Natural killer cell treated with Interleukin-12 subunit alpha and Interleukin-12 subunit beta and Interleukin-15 and Interleukin-18, amount 100 ng/mL, for 72 hours (primary cell): ENCODE measurements at regions not wholly inside any gene's neighbourhood (a gene's known extent, or its start where the extent isn't known, plus 50 kb on each side); places are given as distances from the start of the nearest gene placed in this dataset.
"Not testable (repeated sequence)": the region's sequence is repeated elsewhere in the genome, so short reads cannot be mapped to it uniquely, and the experiment has no call there.

Source experiments
- ATAC-seq, 2 donors: fragments of 150-1000 bp; cut with Tn5 transposase in 1 of 2; sonication (Bioruptor Pico), chemical (Tn5 transposase) in 1 of 2; 2 replicates each; pipeline ENCODE4 v1.10.0; 2021
- DNase-seq: peaks from one replicate; pipeline ENCODE4 v3.0.0; 2022; ENCODE audit warnings: low spot score
- H3K27ac Mint-ChIP-seq, 2 donors: 1 replicate in 1 of 2; 2 replicates in 1 of 2; pipeline ENCODE4 v1.8.0; 2022; ENCODE audit warnings: mixed read lengths in 2 of 2, mild to moderate bottlenecking in 1 of 2, moderate library complexity in 1 of 2
- H3K27me3 Mint-ChIP-seq, 2 donors: 1 replicate in 1 of 2; 2 replicates in 1 of 2; pipeline ENCODE4 v1.8.0; 2022; ENCODE audit warnings: mixed read lengths in 2 of 2
- H3K36me3 Mint-ChIP-seq: one replicate; pipeline ENCODE4 v1.8.0; 2022; ENCODE audit warnings: mixed read lengths
- H3K4me1 Mint-ChIP-seq, 2 donors: 1 replicate in 1 of 2; 2 replicates in 1 of 2; pipeline ENCODE4 v1.8.0; 2022; ENCODE audit warnings: low read depth in 2 of 2, mixed read lengths in 2 of 2, mild to moderate bottlenecking in 1 of 2
- H3K4me3 Mint-ChIP-seq: one replicate; pipeline ENCODE4 v1.8.0; 2022; ENCODE audit warnings: mixed read lengths
- H3K9me3 Mint-ChIP-seq: 2 replicates; pipeline ENCODE4 v1.8.0; 2022; ENCODE audit warnings: mixed read lengths

DNA sequence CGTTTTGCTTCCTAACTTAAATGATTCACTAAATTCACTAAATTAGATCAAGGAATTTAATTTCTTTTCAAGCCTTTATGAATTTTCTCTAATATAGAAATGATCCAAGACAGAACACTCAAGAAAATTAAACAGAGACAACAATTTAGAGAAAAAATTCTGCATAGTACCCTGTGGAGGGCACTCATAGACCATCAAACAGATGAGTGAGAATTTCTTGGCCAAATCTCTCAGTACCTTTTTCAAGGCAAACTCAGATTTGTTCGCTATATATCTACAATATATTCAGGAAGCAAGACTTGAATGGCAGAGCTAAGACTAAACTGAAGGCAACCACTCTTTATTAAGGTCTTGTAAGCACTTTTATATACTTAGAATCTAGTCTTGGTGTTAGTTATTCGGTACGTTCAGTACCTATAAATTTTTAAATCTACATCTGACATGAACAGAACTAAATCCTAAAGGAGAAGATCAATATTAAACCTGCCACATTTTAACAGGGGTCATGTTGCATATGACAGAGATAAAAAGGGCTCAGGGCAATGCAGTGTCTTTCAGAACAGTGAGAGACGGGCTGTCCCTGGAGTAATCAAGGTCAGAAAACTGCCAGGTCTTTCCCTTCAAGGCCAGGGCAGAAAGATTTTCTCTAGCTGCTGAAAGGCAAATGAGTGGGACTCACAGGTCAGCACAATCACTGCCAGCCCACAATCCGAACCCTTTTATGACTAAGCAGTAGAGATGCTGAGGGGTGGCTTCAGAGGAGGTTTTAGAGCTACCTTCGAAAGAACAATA is 118.8 kb upstream of the TMPRSS15 start:
- ATAC-seq (no peak), DNase-seq (no peak)
- Mint-ChIP-seq H3K4me1 (no peaks in the 10 kb centered on the region), H3K27ac (no peak overlapping the region), H3K9me3 (no peaks in the 10 kb centered on the region), H3K4me3 (no peak overlapping the region), H3K27me3 (no peaks in the 10 kb centered on the region), H3K36me3 (no peaks in the 10 kb centered on the region)

DNA sequence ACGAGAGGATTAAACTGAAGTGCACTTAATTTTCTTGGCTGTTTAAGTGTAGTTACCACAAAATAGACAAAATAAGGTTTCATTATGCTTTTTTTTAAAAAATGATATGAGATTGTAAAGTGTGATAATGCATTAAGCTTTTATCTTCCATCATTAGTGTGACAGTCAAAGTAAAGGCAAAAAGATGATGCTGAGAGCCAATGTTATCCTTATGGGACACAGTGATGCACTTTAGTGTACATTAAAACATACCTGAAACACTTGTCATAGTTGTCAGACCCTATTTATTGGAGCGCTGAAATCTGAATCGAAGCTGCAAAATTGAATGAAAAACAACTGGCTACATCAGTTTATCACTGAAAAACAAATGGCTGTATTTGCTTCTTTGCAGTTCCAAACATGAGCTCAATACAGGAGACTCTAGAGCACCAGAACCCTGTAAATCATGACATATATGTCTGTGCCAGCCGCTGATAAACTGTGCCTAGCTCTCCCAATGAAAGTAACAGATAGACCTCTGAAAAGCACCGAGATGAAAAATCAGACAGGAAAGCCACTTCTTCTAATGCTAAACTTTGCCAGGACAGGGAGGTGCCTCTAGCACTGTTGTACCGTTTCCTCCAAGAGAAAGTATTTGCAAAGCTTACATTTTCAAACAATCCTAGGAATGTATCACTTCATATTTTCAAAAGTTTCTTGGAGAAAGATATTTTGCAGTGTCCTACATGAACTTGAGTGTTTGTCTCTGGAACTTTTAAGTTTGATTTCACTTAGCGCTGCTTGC is 120.7 kb upstream of the TMPRSS15 start:
- no peaks in the 10 kb centered on the region for H3K36me3 Mint-ChIP-seq
- DNase-seq (no peak), ATAC-seq (no peak)
- no peaks in the 10 kb centered on the region for H3K9me3 Mint-ChIP-seq
- no peak overlapping the region for H3K4me3 Mint-ChIP-seq
- H3K4me1 Mint-ChIP-seq = no peaks in the 10 kb centered on the region
- H3K27ac Mint-ChIP-seq = no peak overlapping the region
- H3K27me3 Mint-ChIP-seq = no peaks in the 10 kb centered on the region

DNA sequence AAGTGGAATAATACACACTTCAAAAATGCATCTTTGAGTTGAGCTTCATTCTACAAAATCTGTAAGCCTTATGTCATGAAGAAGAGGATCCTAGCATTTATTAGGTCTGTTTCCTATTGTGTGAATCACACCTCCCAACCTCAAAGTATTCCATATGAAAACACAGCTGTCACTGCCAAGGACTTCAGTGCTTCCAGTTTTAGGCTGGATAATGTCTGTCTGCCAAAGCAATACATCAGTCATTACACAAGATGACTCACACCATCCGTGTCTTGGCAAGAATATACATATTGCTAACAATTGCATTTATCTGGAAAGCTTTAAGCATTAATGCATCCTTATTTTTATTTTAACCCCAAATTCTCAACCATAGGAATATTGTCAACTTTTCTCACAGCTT is 125.7 kb upstream of the TMPRSS15 start:
- Mint-ChIP-seq H3K36me3 (no peaks in the 10 kb centered on the region), H3K27me3 (no peaks in the 10 kb centered on the region), H3K4me3 (no peak overlapping the region), H3K4me1 (no peaks in the 10 kb centered on the region), H3K9me3 (no peaks in the 10 kb centered on the region), H3K27ac (no peak overlapping the region)
- no peak for ATAC-seq
- no peak for DNase-seq

DNA sequence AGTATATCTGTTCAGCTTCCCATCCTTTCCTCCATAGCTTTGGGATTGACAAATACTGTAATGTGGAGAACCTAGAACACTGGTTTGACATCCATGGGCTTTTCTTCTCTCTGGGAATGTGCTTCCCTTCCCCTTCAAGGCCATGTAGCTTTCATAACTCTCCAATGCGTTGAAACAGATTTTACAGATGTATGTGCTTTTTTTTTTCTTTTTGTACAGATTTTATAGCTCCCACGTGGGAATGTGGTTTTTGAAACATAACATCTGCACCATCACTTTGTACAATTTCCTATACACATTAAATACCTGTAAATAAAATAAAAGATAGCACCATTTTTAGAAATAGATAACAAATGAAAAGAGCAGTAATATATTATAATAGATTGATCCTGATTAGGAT is 138.5 kb upstream of the TMPRSS15 start:
- Mint-ChIP-seq H3K27me3 (no peaks in the 10 kb centered on the region), H3K4me3 (no peak overlapping the region), H3K36me3 (peaks cover 6% of the 10 kb centered on the region), H3K27ac (no peak overlapping the region), H3K4me1 (no peaks in the 10 kb centered on the region), H3K9me3 (peaks cover 18% of the 10 kb centered on the region)
- DNase-seq = no peak
- no peak for ATAC-seq

DNA sequence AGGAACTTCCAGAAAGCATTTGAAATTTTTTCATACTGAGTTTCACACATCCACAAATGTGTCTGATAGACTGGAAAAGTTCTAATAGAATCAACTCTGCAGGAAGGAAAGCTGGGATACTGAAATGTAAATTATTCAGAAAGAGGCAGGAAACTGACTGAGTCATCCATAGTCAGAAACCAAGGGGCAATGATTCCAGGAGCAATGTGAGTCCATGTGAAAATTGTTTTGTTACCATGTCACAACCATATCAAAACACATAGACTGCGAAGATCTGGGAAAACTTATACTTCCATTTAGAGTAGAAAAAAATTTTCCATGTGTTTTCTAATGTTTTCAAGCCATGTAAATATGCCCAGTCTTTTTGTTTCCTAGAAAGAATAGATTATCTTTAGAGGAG is 142.3 kb upstream of the TMPRSS15 start:
- DNase-seq (no peak), ATAC-seq (no peak)
- Mint-ChIP-seq H3K4me1 (no peaks in the 10 kb centered on the region), H3K27me3 (no peaks in the 10 kb centered on the region), H3K4me3 (no peak overlapping the region), H3K27ac (no peak overlapping the region), H3K36me3 (no peaks in the 10 kb centered on the region), H3K9me3 (peaks cover 9% of the 10 kb centered on the region)

DNA sequence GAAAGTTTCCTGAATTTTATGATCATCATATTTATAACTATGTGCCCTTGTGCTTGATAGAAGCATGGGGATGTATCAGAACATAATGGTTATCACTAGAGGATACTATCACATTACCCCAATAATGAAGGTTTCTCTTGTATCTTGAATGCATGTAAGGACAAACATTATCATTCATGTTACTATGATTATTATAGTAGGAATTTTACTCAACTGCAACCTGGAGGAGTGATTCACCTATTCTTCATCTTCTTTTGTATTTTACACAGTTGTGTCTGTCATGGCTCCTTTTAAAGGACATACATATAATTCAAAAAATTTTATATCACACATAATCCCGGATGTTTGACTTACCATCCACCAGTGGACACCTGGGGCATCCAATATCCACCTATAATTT is 143.8 kb upstream of the TMPRSS15 start:
- no peak for DNase-seq

DNA sequence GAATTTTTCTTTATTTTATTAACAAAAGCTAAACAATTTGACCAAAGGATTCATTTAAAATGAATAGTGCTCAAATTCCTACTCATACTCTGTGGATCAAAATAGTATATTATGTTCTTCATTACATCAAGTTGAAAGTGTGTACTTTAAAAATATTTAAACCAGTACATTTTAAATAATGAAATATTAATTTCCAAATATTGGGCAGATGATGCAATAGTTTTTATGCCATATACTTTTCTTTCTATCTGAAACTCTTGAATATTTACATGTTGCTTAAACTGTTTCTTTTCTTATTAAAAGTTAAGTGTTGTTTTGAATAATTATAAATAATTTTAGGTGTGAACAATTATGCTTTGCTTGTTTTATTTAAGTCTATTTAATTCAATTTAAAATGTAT is 144.7 kb upstream of the TMPRSS15 start:
- no peak for DNase-seq
- no peaks in the 10 kb centered on the region for H3K27me3 Mint-ChIP-seq
- no peak overlapping the region for H3K27ac Mint-ChIP-seq
- no peak for ATAC-seq
- H3K9me3 Mint-ChIP-seq = peaks cover 5% of the 10 kb centered on the region
- no peaks in the 10 kb centered on the region for H3K4me1 Mint-ChIP-seq
- H3K36me3 Mint-ChIP-seq = no peaks in the 10 kb centered on the region
- no peak overlapping the region for H3K4me3 Mint-ChIP-seq

More for the DNA sequence above, 143.8 kb upstream of the TMPRSS15 start:
- Mint-ChIP-seq H3K4me3 (no peak overlapping the region), H3K36me3 (no peaks in the 10 kb centered on the region), H3K4me1 (no peaks in the 10 kb centered on the region), H3K9me3 (peaks cover 5% of the 10 kb centered on the region), H3K27me3 (no peaks in the 10 kb centered on the region), H3K27ac (no peak overlapping the region)
- ATAC-seq = no peak

DNA sequence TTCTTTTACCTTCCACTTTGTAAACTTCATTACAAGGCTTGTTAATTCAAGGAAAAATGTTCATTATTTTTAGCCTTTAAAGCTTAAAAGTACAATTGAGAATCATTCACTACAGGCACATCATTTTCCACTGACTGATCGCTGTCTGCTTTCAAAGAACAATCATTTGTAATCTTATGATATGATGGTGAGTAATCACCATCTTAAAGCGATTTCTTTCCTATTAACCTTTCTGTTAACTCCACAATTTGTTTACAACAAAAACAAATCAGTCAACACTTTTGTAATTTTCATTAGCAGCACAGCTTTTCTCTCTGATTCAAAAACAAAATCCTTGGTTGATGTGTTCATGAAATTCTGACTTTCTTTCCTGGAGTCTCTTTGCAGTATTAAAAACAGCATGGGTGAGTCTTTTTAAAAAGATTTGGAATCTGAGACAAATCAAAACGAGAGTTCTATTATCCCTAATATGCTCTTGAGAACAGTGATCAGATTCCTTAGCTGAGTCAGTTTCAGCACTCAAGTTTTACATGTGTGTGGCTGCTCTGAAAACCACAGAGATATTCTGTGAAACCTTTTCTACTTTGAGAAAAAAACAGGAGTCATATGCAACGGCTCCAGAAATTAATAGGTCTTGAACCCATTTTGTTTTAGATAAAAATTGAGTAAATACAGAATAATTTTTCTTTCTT is 145.8 kb upstream of the TMPRSS15 start:
- no peak overlapping the region for H3K4me3 Mint-ChIP-seq
- no peaks in the 10 kb centered on the region for H3K27me3 Mint-ChIP-seq
- DNase-seq (no peak), ATAC-seq (no peak)
- H3K9me3 Mint-ChIP-seq = peaks cover 9% of the 10 kb centered on the region
- H3K4me1 Mint-ChIP-seq = no peaks in the 10 kb centered on the region
- no peak overlapping the region for H3K27ac Mint-ChIP-seq
- H3K36me3 Mint-ChIP-seq = no peaks in the 10 kb centered on the region

DNA sequence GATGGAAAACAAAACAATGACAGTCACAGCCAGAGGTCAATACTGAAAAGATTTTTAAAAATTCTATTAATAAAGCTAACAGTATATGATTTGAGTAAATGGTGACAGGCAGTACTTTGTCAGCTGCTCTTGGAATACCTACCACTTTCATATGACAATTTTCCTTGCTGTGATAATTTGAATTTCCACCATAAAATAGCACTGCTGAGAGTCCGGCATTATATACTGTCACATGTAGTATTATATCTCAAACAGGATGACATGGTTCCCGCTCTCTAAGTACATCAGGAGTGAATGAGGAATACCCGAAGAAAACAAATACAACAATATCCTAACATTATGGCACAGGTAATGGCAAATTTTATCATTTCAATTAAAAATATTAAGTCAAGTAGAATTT is 146.8 kb upstream of the TMPRSS15 start:
- DNase-seq = no peak
- Mint-ChIP-seq H3K4me3 (no peak overlapping the region), H3K27me3 (no peaks in the 10 kb centered on the region), H3K36me3 (no peaks in the 10 kb centered on the region), H3K9me3 (peaks cover 4% of the 10 kb centered on the region), H3K4me1 (no peaks in the 10 kb centered on the region), H3K27ac (no peak overlapping the region)
- no peak for ATAC-seq

DNA sequence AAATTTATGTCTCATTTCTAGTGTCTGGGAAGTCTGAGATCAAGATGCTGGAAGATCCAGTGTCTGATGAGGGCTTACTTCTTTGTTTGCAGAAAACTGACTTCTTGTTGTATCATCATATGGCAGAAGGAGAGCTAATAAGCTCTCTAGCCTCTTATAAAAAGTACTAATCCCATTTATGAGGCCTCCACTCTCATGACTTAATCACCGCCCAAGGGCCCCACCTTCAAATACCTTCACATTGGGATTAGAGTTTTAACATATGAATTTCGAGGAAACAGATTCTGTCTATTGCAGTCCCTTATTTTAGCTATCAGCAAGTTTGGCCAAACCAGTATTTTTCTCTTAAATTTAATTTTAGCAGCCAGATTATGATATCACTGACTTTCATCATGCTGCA is 150.2 kb upstream of the TMPRSS15 start:
- Mint-ChIP-seq H3K27ac (no peak overlapping the region), H3K9me3 (peaks cover 14% of the 10 kb centered on the region), H3K4me3 (no peak overlapping the region), H3K4me1 (no peaks in the 10 kb centered on the region), H3K27me3 (no peaks in the 10 kb centered on the region), H3K36me3 (peaks cover 4% of the 10 kb centered on the region)
- DNase-seq (no peak), ATAC-seq (no peak)

DNA sequence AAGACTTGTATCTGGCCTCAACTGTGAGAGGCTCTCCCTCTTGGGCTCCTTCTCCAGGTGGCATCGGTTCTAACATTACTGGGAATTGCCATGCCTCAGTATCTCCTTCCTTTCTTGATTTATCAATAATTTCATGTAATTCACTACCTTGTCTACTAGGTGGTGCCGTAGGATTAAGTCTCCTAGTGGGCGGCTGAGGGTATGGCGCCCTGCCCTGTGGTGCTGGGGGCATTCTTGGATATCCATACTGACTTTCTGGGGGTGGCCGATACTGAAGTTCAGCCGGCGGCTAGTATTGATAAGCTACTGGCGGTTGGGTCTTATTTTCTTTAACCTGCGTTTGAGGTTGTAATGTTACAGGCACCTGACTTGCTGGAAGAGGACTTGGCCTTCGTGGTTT is 164.2 kb upstream of the TMPRSS15 start:
- H3K27ac Mint-ChIP-seq, H3K27me3 Mint-ChIP-seq, H3K4me1 Mint-ChIP-seq, ATAC-seq, DNase-seq, H3K4me3 Mint-ChIP-seq, H3K36me3 Mint-ChIP-seq: not testable (repeated sequence)
- H3K9me3 Mint-ChIP-seq = peaks cover 11% of the 10 kb centered on the region

DNA sequence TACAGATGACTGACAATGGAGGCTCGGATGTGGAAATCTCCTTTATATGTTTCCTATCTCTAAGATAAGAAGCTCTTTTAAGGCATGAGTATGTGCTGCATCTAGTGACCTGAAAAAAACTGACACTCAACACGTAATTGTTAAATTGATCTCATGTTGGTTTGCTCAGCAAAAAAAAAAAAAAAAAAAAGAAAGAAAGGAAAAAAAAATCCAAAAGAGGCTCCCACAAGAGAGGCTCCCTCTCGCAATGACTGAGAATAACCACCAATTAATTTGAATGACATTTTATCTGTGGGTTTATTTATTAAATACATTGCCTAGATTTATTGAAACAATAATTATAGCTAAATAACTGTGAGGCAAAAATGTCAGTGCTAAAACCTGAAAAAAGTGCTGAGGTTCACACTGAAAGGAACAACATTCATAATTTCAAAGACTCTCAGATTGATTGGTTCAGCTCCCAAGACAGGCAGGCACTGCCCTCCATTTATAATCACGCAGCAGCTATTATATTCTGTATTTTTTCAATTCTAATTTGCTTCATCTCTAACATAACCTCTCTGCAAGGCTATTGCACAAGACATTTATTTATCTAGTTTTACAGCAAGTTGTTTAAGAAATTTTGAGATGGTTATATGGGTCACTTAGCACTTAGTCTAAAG is 184.5 kb upstream of the TMPRSS15 start:
- H3K36me3 Mint-ChIP-seq = peaks cover 6% of the 10 kb centered on the region
- DNase-seq (no peak), ATAC-seq (no peak)
- no peak overlapping the region for H3K27ac Mint-ChIP-seq
- H3K27me3 Mint-ChIP-seq = no peaks in the 10 kb centered on the region
- H3K4me3 Mint-ChIP-seq = no peak overlapping the region
- no peaks in the 10 kb centered on the region for H3K4me1 Mint-ChIP-seq
- peaks cover 27% of the 10 kb centered on the region for H3K9me3 Mint-ChIP-seq

DNA sequence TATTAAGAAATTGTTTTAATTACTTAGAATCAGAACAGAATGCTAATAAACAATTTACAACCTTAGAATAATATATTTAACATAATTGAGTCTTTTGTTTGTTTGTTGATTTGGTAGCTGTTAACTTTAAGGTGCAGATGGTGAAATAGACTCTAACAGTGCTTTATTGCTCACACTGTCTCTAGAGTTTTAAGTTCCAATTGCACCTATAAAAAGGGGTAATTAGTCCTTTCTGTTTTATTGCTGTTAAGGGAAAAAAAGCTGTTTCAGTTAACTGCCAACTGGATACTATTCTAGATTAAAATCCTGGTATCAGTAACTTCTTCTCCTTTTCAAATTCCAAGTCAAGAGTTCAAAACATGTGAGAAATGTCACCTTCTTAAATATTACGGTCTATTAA is 197.6 kb upstream of the TMPRSS15 start:
- ATAC-seq = no peak
- H3K27me3 Mint-ChIP-seq = no peaks in the 10 kb centered on the region
- H3K4me1 Mint-ChIP-seq = no peaks in the 10 kb centered on the region
- peaks cover 14% of the 10 kb centered on the region for H3K9me3 Mint-ChIP-seq
- no peak overlapping the region for H3K27ac Mint-ChIP-seq
- H3K4me3 Mint-ChIP-seq = no peak overlapping the region
- no peak for DNase-seq
- no peaks in the 10 kb centered on the region for H3K36me3 Mint-ChIP-seq

DNA sequence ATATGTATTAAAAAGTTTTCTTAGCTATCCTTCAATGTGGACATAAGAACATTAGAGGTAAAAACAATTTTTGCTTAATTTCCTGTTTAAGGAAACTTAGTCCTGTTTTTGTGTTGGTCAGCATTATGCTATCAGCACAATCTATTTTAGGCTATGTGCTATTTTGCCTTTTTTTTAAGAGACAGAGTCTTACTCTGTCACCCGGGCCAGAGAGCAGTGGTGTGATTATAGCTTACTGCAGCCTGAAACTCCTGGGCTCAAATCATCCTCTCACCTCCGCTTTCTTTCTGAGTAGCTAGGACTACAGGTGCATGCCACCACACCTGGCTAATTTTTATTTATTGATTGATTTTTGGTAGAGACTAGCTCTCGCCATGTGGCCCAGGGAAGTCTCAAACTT is 199.1 kb upstream of the TMPRSS15 start:
- Mint-ChIP-seq H3K4me1 (no peaks in the 10 kb centered on the region), H3K4me3 (no peak overlapping the region), H3K27ac (no peak overlapping the region), H3K27me3 (no peaks in the 10 kb centered on the region), H3K36me3 (no peaks in the 10 kb centered on the region), H3K9me3 (peaks cover 18% of the 10 kb centered on the region)
- ATAC-seq (no peak), DNase-seq (no peak)
